HG03108 (cell line): ENCODE measurements at regions not wholly inside any gene's neighbourhood (a gene's known extent, or its start where the extent isn't known, plus 50 kb on each side); places are given as distances from the start of the nearest gene placed in this dataset.

ENCODE experiments used
- ATAC-seq: cut with Tn5 transposase; IDR thresholded peaks from one replicate; pipeline ENCODE4 v1.9.1; 2021; ENCODE audit warnings: moderate library complexity; ENCODE audit not compliant: unreplicated experiment

DNA sequence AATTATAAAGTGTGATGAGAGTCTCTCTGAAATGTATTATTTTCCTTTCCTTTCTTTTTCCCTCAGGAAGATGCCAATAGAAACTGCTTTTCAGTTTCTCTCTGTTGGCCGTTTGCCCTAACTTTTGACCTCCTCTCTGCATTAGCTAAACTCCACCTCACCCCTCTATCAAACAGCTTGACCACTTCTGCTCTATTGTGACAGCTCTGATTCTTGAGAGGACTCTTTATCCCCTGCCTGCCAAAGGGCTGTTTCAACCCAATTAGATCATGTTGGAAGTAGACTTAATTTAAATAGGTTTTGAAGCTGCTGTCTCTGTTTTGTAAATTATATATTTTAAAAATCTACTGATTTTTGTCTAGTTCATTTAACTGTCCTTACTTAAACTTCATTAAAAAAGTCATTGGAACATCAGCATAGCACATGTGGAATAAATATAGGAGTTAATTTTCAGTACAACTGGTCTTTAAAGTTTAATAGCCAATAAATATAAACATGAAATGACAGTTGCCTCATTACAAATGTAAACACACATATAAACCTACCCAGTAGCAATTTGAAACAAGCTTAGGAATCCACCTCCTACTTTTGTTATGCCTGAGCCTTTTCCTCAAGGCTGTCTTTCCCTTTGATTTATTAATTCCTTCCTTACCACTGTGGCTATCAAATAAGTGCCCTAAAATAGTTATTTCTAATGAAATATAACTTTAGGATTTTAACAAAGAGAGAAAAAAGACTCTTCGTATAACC lies 152.0 kb downstream of the CHRM3 start:
- no peak for ATAC-seq

DNA sequence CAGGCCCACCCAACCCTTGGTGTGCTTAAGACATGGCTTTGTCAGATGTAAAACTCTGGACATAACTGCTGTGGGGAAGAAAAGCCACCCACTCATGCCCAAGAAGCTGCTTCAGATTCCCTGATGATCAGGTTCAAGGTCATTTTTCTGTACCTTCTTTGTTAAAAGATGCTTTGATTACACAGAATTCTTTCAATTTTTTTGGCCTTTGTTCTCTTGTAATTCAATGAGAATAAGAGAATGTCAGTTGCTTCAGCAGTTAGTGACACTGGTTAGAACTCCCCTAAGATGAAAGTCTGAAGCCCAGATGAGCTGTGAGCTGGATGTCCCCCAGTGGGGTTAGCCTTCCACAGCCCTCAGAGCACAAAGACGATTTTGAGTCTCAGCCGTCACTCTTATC lies 152.7 kb downstream of the CHRM3 start:
- no peak for ATAC-seq

DNA sequence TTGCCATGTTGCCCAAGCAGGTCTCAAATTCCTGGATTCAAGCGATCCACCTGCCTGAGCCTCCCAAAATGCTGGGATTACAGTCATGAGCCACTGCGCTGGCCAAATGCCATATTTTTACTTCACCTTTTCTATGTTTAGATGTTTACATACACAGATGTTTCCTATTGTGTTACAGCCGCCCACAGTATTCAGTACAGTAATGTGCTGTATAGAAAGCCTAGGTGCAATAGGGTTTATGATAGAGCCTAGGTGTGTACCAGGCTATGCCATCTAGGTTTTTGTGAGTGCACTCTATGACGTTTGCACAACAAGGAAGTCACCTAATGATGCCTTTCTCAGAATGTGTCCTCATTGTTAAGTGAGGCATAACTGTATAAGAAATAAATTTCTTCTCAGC lies 153.4 kb downstream of the CHRM3 start:
- no peak for ATAC-seq

DNA sequence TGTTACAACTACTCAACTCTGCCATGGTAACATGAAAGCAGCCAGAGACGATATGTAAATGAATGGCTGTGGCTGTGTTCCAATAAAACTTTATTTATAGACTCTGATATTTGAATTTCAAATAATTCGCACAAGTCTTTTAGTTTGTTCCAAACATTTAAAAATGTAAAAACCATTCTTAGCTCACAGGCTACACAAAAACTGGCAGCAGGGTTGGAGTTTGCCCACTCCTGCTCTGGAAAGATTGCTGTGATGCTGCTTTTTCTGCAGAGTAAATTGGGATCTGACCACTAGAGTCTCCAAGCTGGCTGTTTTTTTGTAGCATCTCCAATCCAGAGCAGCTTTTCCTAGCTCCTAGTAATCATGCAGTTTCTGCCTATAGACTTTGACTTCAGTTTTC lies 157.5 kb downstream of the CHRM3 start:
- ATAC-seq: no peak

DNA sequence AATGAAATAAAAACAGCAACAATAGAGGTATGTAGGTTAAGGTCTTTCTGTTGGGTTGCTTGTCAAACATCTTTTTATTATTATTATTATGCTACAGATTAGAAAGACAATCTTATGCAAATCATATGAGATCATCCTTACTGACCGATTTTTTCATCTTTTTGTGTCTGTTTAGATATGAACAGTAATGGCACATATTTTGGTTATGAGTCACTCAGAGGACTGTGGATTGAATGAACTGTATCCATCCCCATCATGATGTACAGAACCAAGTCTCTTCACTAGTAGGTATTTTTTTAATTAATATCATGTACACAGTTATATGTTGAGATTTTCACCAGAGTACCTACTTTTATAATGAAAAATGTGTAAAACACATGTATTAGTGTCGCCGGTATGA lies 159.1 kb downstream of the CHRM3 start:
- no peak for ATAC-seq

DNA sequence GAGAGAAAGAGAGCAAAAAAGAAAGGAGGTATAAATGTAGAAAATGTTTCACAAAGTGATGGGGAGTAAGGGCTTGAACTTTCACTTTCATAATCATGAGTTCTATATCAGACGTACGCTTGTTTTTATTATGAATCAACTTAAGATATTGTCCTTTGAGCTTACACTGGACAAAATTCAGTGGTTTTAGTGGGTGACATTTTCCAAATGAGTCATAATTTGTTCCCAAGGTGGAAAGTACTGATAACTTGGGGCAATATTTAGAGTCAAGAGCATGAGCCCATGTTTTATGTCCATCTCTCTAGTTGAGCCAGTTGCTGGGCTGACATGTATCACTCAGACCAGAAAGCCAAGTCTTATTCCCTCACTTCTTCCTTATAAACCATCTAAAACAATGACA lies 161.6 kb downstream of the CHRM3 start:
- no peak for ATAC-seq

DNA sequence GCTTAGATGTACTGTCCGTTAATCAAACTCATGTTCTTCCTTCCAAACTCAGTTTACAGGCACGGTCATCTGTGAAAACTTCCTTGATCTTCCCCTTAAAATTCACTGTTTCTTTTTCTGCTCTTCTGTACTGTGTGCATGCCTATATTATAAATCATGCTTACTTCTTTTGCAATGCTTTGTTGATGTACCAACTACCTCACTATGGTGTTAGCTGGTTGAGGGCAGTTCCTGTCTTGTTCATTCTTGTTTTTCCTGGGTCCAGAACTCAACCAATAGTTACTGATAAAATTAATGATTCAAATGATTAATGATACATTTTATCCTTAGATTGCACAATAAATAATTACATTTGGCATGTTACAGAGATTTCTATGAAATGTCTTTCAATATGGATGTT lies 163.8 kb downstream of the CHRM3 start:
- no peak for ATAC-seq

DNA sequence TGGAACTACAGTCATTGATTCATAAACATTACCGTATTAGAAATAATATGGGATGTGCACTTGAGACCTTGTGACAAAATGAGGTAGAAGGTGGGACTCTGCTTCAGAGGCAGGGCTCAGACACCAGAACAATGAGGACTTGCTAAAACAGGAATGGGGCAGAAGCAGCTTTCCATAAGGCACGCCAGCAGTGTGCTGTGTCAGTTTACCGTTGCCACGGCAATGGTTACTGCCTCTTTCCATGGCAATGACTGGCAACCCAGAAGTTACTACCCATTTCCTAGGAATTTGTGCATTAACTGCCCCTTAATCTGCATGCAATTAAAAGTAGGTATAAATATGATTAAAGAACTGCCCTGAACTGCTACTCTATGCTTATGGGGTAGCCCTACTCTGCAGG lies 169.0 kb downstream of the CHRM3 start:
- ATAC-seq: no peak

DNA sequence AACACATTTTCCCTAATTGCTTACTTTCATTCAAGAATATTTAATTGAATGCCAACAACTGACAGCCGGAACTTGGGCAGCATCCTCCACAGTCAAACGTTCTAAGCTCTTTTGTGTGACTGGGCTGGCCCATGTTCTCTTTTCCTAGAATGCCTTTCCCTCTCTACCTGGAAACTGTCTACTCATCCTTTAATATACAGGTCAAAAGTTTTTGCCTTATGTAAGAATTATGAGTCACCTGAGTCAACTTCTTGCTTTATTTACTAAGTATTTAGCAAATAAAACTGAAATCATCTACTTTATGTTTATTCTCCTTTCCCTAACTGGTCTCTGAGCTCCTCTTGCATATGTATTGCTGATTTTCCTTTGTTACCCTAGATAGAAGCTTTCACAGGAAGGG lies 172.2 kb downstream of the CHRM3 start:
- no peak for ATAC-seq

DNA sequence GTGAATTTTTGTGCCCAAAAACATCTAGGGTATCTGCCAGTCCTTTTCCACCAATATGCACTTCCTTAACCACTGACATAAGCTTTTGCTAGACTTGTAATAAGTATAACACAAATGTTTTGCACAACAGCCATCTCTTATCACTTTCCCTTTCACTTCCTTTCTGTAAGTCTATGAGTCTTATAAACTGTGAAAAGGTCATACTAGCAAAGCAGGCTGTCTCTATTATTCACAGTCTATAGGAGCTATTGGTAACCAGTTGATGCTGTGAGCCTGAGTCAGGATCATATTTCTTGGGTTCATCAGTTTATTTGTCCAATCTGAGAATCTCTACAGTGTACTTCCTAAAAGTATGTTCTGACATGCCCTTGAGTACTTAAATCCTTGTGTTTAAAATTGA lies 172.6 kb downstream of the CHRM3 start:
- ATAC-seq: no peak

DNA sequence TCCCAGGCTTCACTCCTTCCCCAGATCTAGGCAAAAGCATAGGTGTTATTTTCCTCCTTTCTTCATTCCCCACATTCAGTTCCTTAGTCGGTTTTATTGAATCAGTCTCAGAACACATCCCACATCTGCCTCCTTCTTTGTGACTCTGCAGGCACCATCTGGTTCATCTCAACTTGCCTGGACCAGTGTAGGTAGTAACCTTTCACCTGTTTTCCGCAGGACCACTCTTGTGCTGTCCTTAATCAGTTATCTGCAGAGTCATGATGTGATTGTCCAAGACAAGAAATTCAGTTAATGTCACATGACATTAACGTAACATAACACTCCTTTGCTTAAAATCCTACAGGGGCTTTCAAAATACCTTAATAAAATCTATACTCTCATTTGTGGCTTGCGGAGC lies 174.6 kb downstream of the CHRM3 start:
- no peak for ATAC-seq

DNA sequence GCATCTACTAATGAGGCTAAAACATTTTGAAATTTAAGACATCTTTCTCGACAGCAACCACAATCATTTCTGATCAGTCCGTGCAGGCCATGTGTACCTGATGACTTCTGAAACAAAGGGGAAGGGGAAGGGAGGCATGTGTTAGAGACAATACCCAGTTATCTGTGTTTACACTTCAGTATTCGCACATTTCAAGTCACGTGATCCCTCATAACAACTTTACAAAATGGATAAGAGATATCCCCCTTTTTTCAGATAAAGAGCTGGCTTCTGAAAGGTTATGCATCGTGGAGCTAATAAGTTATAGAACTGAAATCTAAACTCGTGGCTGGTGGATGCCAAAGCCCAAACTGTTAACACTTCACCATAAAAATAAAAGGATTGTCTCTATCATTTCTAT lies 175.7 kb downstream of the CHRM3 start:
- ATAC-seq: no peak

DNA sequence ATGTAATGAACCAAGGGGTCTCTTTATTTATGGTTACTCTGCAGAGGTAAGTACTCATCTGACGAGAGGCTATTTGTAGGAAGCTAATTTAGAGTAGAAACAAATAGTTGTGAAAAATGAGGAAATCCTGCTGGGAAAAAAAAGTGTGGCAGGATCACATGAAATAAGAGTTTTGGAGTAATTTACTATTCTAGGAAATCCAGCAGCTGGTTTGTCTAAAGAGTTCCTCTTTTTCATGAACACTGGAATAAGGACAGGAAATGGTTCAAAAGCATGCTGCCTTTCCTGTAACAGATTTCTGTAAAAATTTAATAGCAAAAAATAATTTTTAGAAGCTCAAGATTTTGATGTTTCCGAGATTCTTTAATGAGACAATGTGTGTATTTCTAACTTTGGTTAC lies 177.3 kb downstream of the CHRM3 start:
- no peak for ATAC-seq

DNA sequence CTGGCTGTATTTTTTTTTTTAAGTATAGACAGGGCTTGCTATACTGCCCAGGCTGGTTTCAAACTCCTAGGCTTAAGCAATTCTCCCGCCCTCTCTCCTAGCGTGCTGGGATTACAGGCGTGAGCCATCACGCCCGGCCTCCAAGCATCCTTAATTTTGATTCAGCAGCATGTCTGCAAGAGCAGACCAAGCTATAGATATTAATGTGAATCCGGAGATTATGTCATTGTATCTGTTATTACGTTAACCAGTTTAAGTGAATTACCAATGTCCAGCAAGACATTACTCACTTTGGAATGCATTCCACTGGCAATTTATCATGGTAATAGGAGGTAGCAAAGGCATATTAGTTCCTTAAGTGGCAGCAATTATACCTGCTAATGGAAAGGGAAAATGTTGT lies 179.7 kb downstream of the CHRM3 start:
- ATAC-seq: no peak

DNA sequence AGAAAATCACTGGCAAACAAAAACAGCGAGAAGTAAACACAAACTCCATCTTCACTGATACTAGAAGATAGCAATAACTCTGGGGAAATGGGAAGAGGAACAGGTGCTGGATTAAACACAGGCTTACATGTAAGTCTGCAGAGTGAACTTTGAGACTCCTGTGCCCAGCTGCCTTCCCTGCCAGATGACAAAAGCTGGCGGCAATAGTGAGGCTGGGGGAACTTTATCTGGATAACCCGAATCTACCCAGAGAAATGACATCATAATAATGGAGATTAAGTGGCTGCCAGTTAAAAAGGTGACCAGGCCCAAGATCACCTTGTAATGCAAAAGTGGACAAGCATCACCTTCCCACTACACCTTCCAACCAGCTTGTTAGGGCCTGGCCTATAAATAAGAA lies 184.5 kb downstream of the CHRM3 start:
- no peak for ATAC-seq

DNA sequence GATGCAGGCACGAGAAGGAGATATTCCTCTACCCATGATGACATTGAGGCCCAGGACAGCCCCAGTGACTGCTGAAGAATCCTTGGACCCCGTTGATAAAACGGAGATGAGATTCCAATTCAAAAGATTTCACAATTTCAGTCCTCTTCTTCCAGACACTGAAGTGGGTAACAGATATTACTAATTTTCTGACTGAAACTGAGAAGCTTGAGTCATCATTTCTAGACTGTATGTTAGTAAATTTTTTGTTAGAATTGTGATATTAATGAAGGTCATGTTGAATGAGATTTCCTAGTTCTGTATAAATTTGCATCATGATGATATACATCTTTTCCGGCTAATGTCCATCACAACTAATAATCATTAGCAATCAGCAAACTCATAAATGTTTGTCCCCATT lies 185.8 kb downstream of the CHRM3 start:
- ATAC-seq: no peak

DNA sequence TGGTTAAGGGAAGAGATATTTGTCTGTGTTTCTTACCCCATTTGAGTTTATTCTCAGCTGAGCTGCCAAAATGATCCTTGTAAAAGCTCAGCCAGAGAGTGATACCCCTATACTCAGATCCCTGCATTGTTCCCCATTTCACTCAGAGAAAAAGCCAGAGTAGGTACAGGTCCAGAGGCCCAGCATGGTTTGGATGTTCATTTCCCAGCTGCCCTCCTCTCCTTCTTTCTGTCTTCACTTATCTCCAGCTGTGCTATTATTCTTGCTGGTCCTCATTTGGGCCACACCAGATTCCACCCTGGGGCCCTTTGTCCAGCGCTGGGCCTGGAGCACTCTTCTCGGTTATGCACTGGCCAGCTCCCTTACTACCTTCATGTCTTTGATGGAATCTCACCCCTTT lies 187.7 kb downstream of the CHRM3 start:
- ATAC-seq: no peak

DNA sequence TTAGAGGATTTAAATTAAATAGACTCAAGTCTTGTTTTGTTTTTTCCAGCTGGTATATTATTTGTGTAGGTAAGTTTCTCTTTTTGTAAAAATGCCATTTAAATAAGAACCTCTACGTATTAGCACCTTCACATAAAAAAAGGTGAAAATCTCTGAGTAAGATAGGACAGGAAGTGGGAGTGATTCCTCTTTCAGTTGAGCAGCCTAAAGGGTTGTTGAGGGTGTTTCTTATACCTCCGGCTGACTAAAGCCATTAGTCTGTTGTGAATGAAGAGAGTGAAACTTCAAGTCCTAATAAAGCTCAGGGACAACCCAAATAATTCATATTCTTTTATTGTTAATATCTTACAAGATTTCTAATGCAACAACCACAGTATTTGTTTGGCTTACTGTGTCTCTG lies 188.7 kb downstream of the CHRM3 start:
- no peak for ATAC-seq

DNA sequence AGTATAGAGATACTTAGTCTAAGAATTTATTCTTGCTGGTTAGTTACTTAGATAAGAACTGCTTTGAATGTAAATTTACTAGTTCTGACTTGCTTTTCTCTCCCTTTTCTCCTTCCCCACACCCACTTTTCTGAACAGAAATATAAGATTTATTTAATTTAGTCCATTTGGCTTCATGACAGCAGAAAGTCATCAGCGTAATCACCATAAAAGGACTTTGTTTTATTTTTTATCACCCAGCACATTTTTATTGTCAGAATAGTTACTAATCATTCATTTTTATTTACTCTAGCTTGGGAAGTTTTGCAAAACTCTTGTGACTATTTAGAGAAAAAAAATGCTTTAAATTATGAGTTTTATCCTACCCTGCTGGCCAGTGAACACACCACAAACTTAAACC lies 197.2 kb downstream of the CHRM3 start:
- ATAC-seq: no peak

DNA sequence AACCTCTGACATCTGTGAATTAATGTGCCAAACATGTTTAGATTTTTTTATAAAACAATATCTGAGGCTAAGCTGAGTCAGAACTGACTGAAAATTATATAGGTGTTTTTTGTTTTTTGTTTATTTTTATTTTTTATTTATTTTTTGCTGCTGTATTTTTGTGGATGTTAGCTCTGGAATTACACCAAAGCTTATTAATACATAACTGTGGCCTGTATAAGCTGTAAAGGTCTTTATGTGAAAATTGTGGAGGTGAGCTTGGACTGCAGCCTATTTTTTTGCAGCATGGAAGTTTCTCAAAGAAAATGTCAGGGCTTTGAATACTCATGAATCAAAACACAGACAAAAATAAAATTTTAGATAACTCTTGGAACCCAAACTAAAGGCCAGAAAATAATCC lies 199.8 kb downstream of the CHRM3 start:
- ATAC-seq: no peak

DNA sequence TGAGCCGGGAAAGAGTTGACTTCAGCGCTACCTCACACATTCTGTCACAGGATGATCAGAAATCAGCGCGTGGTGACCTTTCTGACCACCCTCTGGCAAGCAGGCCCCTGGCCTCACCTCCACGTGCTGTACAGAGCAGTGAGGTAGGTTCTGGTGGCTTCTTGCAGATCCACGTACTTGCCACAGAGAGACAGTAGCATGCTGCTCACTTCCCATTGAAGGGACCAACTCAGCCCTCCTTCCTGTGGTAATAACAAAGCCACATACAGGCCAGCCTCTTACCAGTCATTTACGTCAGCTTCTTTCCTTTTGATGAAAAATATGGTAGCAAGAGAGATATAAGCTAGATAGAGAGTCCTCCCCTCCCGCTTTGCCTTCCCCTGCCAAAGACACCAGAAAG lies 200.7 kb downstream of the CHRM3 start:
- no peak for ATAC-seq

DNA sequence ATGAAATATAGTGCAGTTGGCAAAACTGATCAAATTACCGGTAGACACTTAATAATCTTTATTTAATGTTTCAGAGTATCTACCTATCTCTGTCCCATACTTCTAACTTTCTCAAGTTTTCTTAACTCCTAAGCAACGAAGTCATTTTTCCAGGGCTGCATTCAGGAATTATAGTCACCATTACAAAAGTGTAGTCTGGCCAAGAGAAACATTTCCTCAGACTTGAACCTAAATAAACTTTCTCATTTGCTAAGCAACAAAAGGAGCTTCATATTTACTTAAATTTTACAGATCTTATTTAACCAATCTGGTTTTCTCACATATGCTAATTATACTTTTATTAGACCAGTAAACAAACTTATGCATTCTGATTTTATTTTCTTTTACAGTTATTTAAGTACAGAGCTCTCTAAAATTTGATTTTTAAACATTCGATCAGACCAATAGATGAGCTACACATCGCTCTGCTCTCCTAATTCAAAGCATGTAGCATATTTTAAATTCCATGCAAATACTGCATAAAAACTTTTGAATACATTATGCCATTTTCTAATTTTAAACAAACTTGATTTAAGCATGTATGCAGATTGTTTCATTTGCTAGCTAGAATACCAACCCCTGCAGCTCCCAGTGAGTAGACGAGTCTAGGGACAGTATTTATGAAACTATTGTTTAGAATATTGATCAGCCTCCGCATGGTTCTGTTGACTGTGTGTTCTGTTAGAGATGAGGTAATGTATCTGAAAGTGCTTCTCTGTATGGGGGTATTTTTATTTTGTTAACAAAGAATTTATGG lies 201.4 kb downstream of the CHRM3 start:
- no peak for ATAC-seq

DNA sequence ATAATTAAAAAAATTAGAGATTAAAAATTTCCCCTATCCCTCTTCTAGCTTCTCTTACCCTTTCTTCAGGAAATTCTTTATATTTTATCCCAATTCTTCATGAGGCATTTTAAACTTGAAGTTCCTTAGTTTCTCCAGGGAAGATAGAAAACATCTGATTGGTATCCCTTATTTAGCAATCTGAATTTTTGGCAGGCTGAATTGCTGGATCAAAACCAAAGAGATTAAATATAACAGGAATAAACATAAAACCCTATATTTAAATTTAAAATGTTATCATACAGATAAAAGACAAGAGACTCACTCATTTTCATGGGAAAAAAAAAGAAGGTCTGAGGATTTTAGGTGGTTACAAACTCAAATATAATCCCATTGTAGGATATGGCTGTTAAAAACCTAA lies 204.2 kb downstream of the CHRM3 start:
- ATAC-seq: no peak
